ENCODE measurements at regions not wholly inside any gene's neighbourhood (a gene's known extent, or its start where the extent isn't known, plus 50 kb on each side); places are given as distances from the start of the nearest gene placed in this dataset.

- TF ChIP-seq YY1 (IDR thresholded peaks at IDR 0.05; ENCODE audit: insufficient read depth, insufficient read length) (no peak), ZNF274 (IDR thresholded peaks at IDR 0.05; ENCODE audit: low read depth, low read length) (no peak)
Measured at GRCh38 chr18:77948567-77948966, 698.9 kb downstream of the GALR1 start.
